GM21390 (cell line): ENCODE measurements at regions not wholly inside any gene's neighbourhood (a gene's known extent, or its start where the extent isn't known, plus 50 kb on each side); places are given as distances from the start of the nearest gene placed in this dataset.
"Not testable (repeated sequence)": the region's sequence is repeated elsewhere in the genome, so short reads cannot be mapped to it uniquely, and the experiment has no call there.

Source experiments
- ATAC-seq: cut with Tn5 transposase; IDR thresholded peaks from one replicate; pipeline ENCODE4 v1.9.1; 2021; ENCODE audit not compliant: unreplicated experiment

DNA sequence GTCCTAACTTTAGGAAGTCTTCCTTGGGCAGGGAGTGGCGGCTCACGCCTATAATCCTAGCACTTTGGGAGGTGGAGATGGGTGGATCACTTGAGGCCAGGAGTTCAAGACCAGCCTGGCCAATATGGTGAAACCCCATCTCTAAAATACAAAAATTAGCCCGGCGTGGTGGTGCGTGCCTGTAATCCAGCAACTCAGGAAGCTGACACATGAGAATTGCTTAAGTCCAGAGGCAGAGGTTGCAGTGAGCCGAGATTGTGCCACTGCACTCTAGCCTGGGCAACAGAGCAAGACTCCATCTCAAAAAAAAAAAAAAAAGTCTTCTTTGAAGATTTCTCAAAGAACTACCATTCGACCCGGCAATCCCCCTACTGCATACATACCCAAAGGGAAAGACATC lies 50.0 kb upstream of the GPCPD1 start:
- ATAC-seq, result not testable (repeated sequence)
